Naive B cell (primary cell): ENCODE measurements at regions not wholly inside any gene's neighbourhood (a gene's known extent, or its start where the extent isn't known, plus 50 kb on each side); places are given as distances from the start of the nearest gene placed in this dataset.
A peak's percentile ranks its signal among the peaks of the same experiment; 100 is the strongest.
"Not testable (repeated sequence)": the region's sequence is repeated elsewhere in the genome, so short reads cannot be mapped to it uniquely, and the experiment has no call there.

Experiments used
- ATAC-seq, 2 donors: fragments of 150-1000 bp; cut with Tn5 transposase; 2 replicates each; pipeline ENCODE4 v1.10.0; 2021; ENCODE audit warnings: low read depth in 2 of 2, mild to moderate bottlenecking in 2 of 2, moderate library complexity in 2 of 2
- DNase-seq: peaks from one replicate; pipeline ENCODE4 v3.0.0; 2022
- H3K27ac Mint-ChIP-seq, 6 donors: one replicate each; pipeline ENCODE4 v1.8.0; 2020 to 2022; ENCODE audit warnings: mild to moderate bottlenecking in 6 of 6, mixed read lengths in 6 of 6, moderate library complexity in 5 of 6, inconsistent platforms in 2 of 6
- H3K27me3 Mint-ChIP-seq, 3 donors: one replicate each; pipeline ENCODE4 v1.8.0; 2021 to 2022; ENCODE audit warnings: mixed read lengths in 3 of 3, mild to moderate bottlenecking in 1 of 3
- H3K36me3 Mint-ChIP-seq, 2 donors: one replicate each; pipeline ENCODE4 v1.8.0; 2020 to 2022; ENCODE audit warnings: mixed read lengths in 2 of 2, inconsistent platforms in 1 of 2, mild to moderate bottlenecking in 1 of 2
- H3K4me1 Mint-ChIP-seq, 3 donors: one replicate each; pipeline ENCODE4 v1.8.0; 2020 to 2022; ENCODE audit warnings: mixed read lengths in 3 of 3, inconsistent platforms in 1 of 3, mild to moderate bottlenecking in 1 of 3, moderate library complexity in 1 of 3
- H3K4me3 Mint-ChIP-seq, 8 donors: one replicate each; pipeline ENCODE4 v1.8.0; 2020 to 2022; ENCODE audit warnings: mild to moderate bottlenecking in 8 of 8, mixed read lengths in 8 of 8, moderate library complexity in 8 of 8, inconsistent platforms in 2 of 8
- H3K9me3 Mint-ChIP-seq, 7 donors: one replicate each; pipeline ENCODE4 v1.8.0; 2020 to 2022; ENCODE audit warnings: mixed read lengths in 7 of 7, mild to moderate bottlenecking in 5 of 7, inconsistent platforms in 2 of 7, moderate library complexity in 1 of 7

GRCh38 chr10:118452098-118452497 is 110.0 kb upstream of the FAM204A start:
- peaks cover 4 to 20% (median 9%) of the 10 kb centered on the region in 7 donors for H3K9me3 Mint-ChIP-seq
- peaks cover 0 to 7% of the 10 kb centered on the region in 2 donors for H3K36me3 Mint-ChIP-seq
- DNase-seq (no peak), ATAC-seq (no peak)
- H3K4me3 Mint-ChIP-seq = no peak overlapping the region
- H3K27ac Mint-ChIP-seq = no peak overlapping the region
- H3K4me1 Mint-ChIP-seq = no peaks in the 10 kb centered on the region
- H3K27me3 Mint-ChIP-seq = peaks cover 19 to 44% (median 38%) of the 10 kb centered on the region in 3 donors

GRCh38 chr10:118449521-118449920 is 107.4 kb upstream of the FAM204A start:
- H3K27me3 Mint-ChIP-seq = peaks cover 22 to 38% (median 34%) of the 10 kb centered on the region in 3 donors
- peaks cover 4 to 20% (median 9%) of the 10 kb centered on the region in 7 donors for H3K9me3 Mint-ChIP-seq
- peaks cover 0 to 7% of the 10 kb centered on the region in 2 donors for H3K36me3 Mint-ChIP-seq
- no peak overlapping the region for H3K27ac Mint-ChIP-seq
- H3K4me1 Mint-ChIP-seq = no peaks in the 10 kb centered on the region
- no peak for ATAC-seq
- no peak overlapping the region for H3K4me3 Mint-ChIP-seq
- DNase-seq = no peak

GRCh38 chr10:118448744-118449143 is 106.6 kb upstream of the FAM204A start:
- H3K27me3 Mint-ChIP-seq = peaks cover 22 to 38% (median 34%) of the 10 kb centered on the region in 3 donors
- DNase-seq (no peak), ATAC-seq (no peak)
- peaks cover 4 to 20% (median 9%) of the 10 kb centered on the region in 7 donors for H3K9me3 Mint-ChIP-seq
- peaks cover 0 to 7% of the 10 kb centered on the region in 2 donors for H3K36me3 Mint-ChIP-seq
- no peak overlapping the region for H3K4me3 Mint-ChIP-seq
- H3K4me1 Mint-ChIP-seq = no peaks in the 10 kb centered on the region
- no peak overlapping the region for H3K27ac Mint-ChIP-seq

GRCh38 chr10:118447478-118448270 is 105.5 kb upstream of the FAM204A start:
- DNase-seq (no peak), ATAC-seq (no peak)
- H3K36me3 Mint-ChIP-seq = peaks cover 0 to 7% of the 10 kb centered on the region in 2 donors

GRCh38 chr10:118445535-118445934 is 103.4 kb upstream of the FAM204A start:
- Mint-ChIP-seq H3K4me1 (no peaks in the 10 kb centered on the region), H3K4me3 (no peak overlapping the region), H3K9me3 (peaks cover 0 to 6% (median 0%) of the 10 kb centered on the region in 7 donors), H3K36me3 (no peaks in the 10 kb centered on the region), H3K27me3 (peaks cover 30 to 44% (median 33%) of the 10 kb centered on the region in 3 donors), H3K27ac (no peak overlapping the region)
- no peak for DNase-seq
- no peak for ATAC-seq

More at GRCh38 chr10:118447478-118448270, 105.5 kb upstream of the FAM204A start:
- H3K27ac Mint-ChIP-seq = no peak overlapping the region
- H3K9me3 Mint-ChIP-seq = peaks cover 4 to 17% (median 9%) of the 10 kb centered on the region in 7 donors
- peaks cover 23 to 38% (median 36%) of the 10 kb centered on the region in 3 donors for H3K27me3 Mint-ChIP-seq
- no peak overlapping the region for H3K4me3 Mint-ChIP-seq
- no peaks in the 10 kb centered on the region for H3K4me1 Mint-ChIP-seq

- no peak overlapping the region for H3K4me3 Mint-ChIP-seq
- no peaks in the 10 kb centered on the region for H3K36me3 Mint-ChIP-seq
- H3K9me3 Mint-ChIP-seq = peaks cover 0 to 6% (median 0%) of the 10 kb centered on the region in 7 donors
- H3K4me1 Mint-ChIP-seq = no peaks in the 10 kb centered on the region
- no peak overlapping the region for H3K27ac Mint-ChIP-seq
- ATAC-seq = no peak
- peaks cover 23 to 50% (median 38%) of the 10 kb centered on the region in 3 donors for H3K27me3 Mint-ChIP-seq
- DNase-seq = no peak
Measured at GRCh38 chr10:118444069-118444468, 101.9 kb upstream of the FAM204A start.

- ATAC-seq (no peak), DNase-seq (no peak)
Measured at GRCh38 chr10:118442032-118442431, 99.9 kb upstream of the FAM204A start.

GRCh38 chr10:118439824-118440223 is 97.7 kb upstream of the FAM204A start:
- ATAC-seq (no peak), DNase-seq (no peak)
- peaks cover 0 to 6% (median 2%) of the 10 kb centered on the region in 7 donors for H3K9me3 Mint-ChIP-seq
- peaks cover 27 to 61% (median 32%) of the 10 kb centered on the region in 3 donors for H3K27me3 Mint-ChIP-seq
- no peak overlapping the region for H3K4me3 Mint-ChIP-seq
- H3K36me3 Mint-ChIP-seq = no peaks in the 10 kb centered on the region
- no peaks in the 10 kb centered on the region for H3K4me1 Mint-ChIP-seq
- no peak overlapping the region for H3K27ac Mint-ChIP-seq

More at GRCh38 chr10:118442032-118442431, 99.9 kb upstream of the FAM204A start:
- Mint-ChIP-seq H3K4me1 (no peaks in the 10 kb centered on the region), H3K9me3 (peaks cover 0 to 6% (median 0%) of the 10 kb centered on the region in 7 donors), H3K27me3 (peaks cover 18 to 49% (median 29%) of the 10 kb centered on the region in 3 donors), H3K4me3 (no peak overlapping the region), H3K36me3 (no peaks in the 10 kb centered on the region), H3K27ac (no peak overlapping the region)

- no peaks in the 10 kb centered on the region for H3K4me1 Mint-ChIP-seq
- no peak overlapping the region for H3K27ac Mint-ChIP-seq
- peaks cover 17 to 50% (median 32%) of the 10 kb centered on the region in 3 donors for H3K27me3 Mint-ChIP-seq
- H3K4me3 Mint-ChIP-seq = no peak overlapping the region
- DNase-seq = no peak
- H3K36me3 Mint-ChIP-seq = no peaks in the 10 kb centered on the region
- H3K9me3 Mint-ChIP-seq = peaks cover 0 to 7% (median 4%) of the 10 kb centered on the region in 7 donors
- no peak for ATAC-seq
Measured at GRCh38 chr10:118436742-118437141, 94.6 kb upstream of the FAM204A start.

- H3K4me1 Mint-ChIP-seq = no peaks in the 10 kb centered on the region
- H3K27me3 Mint-ChIP-seq = peaks cover 27 to 32% (median 30%) of the 10 kb centered on the region in 3 donors
- DNase-seq = no peak
- peaks cover 0 to 13% (median 7%) of the 10 kb centered on the region in 7 donors for H3K9me3 Mint-ChIP-seq
- H3K36me3 Mint-ChIP-seq = no peaks in the 10 kb centered on the region
- no peak overlapping the region for H3K4me3 Mint-ChIP-seq
- no peak overlapping the region for H3K27ac Mint-ChIP-seq
- ATAC-seq = no peak
Measured at GRCh38 chr10:118430190-118430589, 88.1 kb upstream of the FAM204A start.

- Mint-ChIP-seq H3K4me1 (no peaks in the 10 kb centered on the region), H3K27ac (no peak overlapping the region), H3K36me3 (no peaks in the 10 kb centered on the region), H3K9me3 (peaks cover 0 to 8% (median 2%) of the 10 kb centered on the region in 7 donors), H3K27me3 (peaks cover 25 to 28% (median 28%) of the 10 kb centered on the region in 3 donors), H3K4me3 (no peak overlapping the region)
- DNase-seq = peak; percentile 10
- peak; percentile 46 to 54 for ATAC-seq
Measured at GRCh38 chr10:118423800-118424442, 81.8 kb upstream of the FAM204A start.

GRCh38 chr10:118422241-118422640 is 80.1 kb upstream of the FAM204A start:
- Mint-ChIP-seq H3K27me3 (peaks cover 19 to 24% (median 22%) of the 10 kb centered on the region in 3 donors), H3K4me1 (no peaks in the 10 kb centered on the region), H3K9me3 (peaks cover 0 to 8% (median 2%) of the 10 kb centered on the region in 7 donors), H3K4me3 (no peak overlapping the region), H3K36me3 (no peaks in the 10 kb centered on the region), H3K27ac (no peak overlapping the region)
- DNase-seq = no peak
- ATAC-seq = no peak

GRCh38 chr10:118420049-118420448 is 77.9 kb upstream of the FAM204A start:
- not testable (repeated sequence) for H3K4me3 Mint-ChIP-seq, H3K9me3 Mint-ChIP-seq, H3K36me3 Mint-ChIP-seq, ATAC-seq, DNase-seq, H3K4me1 Mint-ChIP-seq
- peak overlapping the region in 1 of 6 donors; percentile 61 for H3K27ac Mint-ChIP-seq
- H3K27me3 Mint-ChIP-seq = peaks cover 13 to 19% (median 16%) of the 10 kb centered on the region in 3 donors
